GM21367 (cell line): ENCODE measurements at regions not wholly inside any gene's neighbourhood (a gene's known extent, or its start where the extent isn't known, plus 50 kb on each side); places are given as distances from the start of the nearest gene placed in this dataset.
A peak's percentile ranks its signal among the peaks of the same experiment; 100 is the strongest.

Source experiments
- ATAC-seq: cut with Tn5 transposase; IDR thresholded peaks from one replicate; pipeline ENCODE4 v1.9.1; 2021; ENCODE audit not compliant: unreplicated experiment

DNA sequence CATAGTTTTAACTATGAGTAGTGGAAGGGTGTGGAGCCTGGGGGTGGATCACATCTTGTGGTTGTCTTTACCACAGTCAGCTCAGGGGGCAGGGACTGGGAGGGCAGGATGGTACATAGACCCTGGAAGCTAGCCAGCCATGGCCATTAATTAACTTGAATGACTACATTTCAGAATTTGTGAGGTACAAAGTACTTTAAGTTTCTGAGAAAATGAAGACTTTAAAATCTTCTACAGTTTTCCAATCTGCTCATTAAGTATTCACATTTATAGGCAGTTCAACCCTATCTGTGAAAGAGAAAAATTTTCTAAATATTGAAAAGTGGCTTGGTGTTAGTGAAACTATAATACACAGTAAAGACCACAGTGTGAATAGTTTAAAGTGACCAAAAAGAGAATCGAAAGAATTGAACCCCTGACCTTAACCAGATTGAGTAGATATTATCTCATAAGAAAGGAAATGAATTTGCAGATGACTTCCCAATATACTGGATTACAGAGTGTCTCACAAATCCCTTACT, 234.2 kb upstream of the MEF2C start:
- peak; percentile 86 for ATAC-seq

DNA sequence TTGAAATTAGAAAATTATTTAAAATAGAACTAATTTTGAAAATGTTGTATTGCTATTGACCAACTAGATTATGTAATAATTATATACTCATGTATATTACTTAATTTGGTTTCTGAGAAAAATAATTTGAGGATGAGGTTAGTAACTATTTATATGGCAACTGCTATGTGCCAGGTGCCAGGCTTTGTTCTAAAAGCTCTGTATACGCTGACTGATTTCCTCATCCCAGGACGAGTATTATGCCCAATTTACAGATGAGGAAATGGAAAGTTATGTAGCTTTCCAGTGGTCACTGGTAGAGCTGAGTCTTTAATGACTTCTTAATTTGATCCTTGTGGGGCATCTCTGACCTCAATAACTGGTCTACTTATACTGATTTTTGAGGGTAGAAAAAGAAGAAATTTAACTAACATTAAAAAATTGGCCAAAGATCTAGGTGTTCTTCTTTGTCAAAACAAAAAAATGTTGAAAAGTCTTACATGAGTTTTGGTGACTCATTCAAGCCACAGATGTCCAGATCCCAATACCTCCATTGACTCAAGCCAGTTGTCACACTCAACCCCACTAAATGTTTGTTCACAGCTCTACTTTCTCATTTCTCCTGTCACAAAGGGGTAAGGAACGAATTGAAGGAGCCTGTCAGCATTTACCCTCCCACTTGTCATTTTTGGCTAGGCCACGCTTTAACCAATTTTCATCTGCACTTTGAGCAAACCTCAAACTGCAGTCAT, 228.1 kb upstream of the MEF2C start:
- no peak for ATAC-seq

DNA sequence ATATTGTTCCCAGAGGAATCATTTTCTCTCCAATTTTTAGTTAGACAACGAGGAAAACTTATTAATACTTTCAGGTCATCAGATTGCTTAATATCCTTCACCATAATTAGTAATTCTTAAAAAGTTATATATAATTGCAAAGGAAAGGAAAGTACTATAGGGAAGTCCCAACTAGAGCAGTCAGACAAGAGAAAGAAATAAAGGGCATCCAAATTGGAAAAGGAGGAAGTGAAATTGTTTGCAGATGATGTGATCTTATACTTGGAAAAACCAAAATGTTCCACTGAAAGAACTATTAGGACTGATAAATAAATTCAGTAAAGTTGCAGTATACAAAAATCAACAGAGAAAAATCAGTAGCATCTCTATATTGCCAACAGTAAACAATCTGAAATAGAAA, 223.5 kb upstream of the MEF2C start:
- ATAC-seq: no peak

DNA sequence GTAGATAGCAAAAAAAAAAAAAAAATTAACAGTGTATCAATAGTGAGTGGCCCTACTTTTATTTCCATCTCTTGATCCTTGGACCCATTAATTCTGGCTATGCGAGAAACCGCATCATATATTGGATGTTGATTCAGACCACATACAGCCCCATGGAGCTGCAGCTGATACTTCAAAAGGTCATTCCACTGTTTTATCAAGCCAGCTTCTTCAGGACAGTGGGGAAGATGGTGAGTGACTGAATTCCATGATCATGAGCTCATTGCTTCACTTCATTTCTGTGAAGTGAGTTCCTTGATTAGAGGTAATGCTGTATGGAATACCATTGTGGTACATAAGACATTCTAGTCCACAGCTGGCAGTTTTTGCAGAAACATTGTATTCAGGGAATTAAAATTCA, 222.9 kb upstream of the MEF2C start:
- no peak for ATAC-seq

DNA sequence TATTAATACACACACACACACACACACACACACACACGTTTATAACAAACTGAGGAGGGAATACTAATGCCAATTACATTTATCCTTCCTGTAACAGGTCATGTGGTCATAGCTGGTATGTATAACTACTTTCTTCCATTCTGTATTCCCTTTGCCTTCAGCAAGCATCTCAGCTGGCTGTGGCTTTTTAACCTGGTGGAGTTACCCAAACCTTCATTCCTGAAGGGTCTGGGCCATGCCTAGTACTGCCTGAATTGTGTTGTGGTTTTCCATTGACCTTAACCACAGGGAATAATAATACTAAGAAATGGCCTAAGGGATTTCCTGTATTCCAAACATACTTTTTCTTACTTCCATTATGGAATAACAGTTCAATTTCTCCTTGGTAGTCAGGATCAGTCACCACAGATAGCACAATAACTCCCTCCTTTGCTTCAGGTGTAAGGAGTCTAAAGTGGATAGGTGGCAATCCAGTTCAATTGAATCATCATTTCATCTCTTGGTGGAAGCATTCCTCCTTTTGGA, 222.2 kb upstream of the MEF2C start:
- no peak for ATAC-seq

DNA sequence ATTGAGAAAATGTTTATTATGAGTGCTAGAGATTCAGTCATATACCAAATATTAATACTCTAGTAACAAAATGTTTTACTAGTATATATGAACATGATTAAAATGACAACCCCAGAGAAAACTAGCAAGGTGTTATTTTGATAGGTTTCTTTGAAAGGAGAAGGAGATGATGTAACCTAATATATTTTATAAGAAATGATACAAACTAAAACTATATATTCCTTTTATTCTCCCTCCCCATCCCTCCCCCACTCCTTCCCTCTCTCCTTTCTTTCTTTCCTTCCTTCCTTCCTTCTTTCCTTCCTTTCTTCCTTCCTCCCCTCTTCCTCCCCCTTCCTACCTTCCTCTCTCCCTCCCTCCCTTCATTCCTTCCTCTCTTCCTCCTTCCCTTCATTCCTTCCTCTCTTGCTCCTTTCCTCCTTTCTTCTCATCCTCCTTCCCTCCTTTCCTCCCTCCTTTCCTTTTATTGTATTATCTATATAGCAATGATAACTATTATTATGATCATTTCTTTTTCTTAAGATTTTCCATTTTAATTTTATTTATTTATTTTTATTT, 215.3 kb upstream of the MEF2C start:
- ATAC-seq: no peak

DNA sequence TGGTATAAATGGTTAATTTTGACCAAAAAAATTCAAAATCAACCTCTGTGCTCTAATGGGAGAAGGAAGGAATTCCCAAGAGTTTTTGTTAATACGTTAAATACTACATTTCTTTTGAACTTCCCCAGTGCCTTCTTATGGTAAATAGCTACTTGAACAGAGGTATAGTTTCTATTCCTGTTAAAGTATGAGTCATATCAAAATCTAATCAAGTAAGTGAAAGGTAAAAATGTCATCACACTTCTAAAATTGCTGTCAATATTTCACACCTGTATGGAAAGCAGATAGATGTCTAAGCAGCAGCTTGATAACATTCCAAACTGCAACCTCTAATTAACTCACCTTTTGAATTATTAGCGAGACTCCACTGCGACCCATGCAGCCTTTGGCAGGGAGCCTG, 214.1 kb upstream of the MEF2C start:
- no peak for ATAC-seq

DNA sequence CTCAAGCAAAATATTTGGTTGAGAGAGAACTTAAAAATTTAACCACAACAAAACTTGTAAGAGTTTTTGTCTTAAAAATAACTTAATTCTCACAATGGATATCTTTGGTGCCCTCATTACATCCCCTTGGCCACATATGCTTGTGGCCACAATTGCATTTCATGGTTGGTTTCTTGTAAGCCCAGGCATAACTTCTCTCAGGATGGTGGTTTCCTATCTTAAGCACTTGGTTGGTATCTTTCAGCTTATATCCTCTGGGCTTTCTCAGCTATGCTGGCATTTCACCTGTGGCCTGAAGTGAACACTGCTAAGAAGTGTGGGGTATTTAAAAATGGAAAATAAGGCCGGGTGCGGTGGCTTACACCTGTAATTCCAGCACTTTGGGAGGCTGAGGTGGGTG, 212.4 kb upstream of the MEF2C start:
- ATAC-seq: no peak

DNA sequence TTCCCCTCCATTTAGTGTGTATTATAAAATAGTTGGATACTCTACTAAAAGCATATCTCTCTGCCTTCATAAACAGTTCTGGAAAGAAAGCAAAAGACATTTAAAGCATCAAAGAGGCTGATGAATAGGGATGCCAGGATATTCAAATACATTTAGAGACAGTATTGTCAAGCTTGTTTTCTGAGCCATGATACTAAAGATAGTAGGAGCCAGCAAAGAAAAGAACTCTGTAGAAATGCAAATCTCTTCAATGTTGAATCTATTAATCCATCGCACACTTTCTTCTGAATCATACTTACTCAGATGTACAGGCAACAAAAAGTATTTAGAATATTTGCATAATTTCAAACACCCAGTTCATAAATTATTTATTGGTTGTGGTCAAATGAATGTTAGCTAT, 207.1 kb upstream of the MEF2C start:
- no peak for ATAC-seq

DNA sequence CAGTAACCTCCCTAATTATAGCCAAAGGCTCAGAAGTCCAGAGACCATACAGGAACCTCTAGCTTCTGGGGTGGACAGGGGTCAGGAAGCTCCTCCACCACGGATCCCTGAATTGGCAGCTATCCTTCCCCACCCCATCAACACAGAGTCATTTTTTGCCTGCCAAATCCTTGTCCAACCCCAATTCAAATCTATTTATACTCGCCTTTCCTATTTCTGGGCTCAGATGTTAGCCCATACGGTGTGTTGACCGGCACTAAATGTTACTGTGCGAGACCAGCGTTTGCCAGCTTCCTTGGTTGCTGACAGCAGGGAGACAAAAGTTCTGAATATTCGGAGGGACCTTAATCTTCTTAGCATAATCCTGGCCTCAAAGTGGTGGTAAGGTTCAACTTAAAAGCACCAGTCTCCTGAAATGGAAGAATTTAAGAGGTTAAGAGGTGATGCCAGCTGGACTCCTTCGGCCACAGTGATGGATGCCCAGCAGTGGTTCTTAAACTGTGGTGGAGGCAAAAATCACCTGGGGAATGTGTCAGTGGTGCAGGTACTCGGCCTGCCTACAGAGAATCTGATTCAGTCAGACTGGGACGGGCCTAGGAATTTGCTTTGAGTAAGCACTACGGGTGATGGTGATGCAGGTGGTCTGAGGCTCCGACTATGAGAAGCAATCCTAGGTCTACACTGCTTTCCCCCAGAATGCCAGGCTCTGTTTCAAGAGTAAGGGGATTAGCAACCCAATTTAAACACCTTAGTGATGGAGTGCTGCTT, 204.8 kb upstream of the MEF2C start:
- no peak for ATAC-seq

DNA sequence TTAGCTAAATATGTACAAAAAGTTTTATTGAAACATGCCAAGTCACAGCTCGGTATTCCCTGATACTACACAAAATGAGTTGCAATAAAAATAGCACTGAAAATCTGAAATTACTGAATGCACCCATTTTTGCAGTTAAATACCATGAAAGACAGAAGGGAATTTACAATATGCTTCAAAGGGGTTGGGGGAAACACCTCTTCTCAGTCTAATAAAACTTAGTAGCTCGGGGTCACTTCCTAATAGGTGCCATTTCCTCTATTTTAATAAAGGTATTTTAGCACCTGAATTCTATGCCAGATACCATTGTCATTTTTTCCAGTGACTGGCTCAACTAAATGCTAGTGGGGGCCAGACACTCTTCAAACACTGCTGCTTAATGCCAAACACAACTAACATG, 204.1 kb upstream of the MEF2C start:
- ATAC-seq: no peak

DNA sequence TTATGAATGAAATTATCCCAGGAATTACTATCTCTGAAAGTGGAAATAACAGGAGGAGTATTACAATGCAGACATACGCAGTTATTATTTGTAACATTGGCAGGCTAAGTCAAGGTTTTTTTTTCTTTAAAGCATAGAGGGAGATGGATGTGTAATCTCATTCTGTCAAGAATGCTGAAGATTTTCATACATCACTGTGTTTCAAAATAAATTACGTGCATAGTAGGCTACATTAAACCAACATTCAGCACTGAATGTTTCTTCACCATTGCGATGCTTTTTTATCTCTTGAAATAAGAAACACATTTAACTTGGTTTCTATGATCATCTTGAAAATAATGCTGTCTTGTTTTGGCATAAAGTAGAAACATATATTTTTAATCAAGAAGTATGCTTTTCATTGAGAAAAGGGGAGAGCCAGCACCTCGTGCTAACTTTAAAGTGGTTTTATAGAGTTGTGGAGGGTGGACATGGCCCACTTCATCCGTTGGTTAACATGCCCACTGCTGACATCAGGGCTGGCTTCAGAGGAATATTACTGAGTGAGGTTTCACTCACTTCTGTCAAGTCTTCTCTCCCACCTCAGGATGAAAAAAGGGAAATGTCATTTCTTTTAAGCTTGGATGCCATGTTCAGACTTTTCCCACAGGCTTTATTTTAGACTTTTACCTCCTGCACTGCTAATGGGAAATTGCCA, 203.6 kb upstream of the MEF2C start:
- no peak for ATAC-seq

DNA sequence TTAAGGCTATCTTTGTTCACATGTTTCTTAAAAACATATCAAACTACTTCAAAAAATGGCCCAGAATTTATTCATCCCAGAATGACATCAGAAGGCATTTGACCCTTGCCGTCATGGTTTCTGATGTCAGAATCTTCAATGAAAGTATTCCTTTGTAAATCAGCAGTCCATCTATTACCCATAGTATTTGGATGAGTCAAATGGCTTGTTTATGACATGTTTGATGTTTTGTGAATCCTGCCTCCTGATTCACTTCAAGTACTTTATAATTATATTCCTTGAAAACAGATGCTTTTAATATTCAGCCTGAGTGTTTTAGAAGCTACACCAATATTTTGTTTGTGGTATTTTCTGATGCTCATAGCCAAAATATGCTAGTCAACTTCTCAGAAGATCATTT, 200.8 kb upstream of the MEF2C start:
- no peak for ATAC-seq

DNA sequence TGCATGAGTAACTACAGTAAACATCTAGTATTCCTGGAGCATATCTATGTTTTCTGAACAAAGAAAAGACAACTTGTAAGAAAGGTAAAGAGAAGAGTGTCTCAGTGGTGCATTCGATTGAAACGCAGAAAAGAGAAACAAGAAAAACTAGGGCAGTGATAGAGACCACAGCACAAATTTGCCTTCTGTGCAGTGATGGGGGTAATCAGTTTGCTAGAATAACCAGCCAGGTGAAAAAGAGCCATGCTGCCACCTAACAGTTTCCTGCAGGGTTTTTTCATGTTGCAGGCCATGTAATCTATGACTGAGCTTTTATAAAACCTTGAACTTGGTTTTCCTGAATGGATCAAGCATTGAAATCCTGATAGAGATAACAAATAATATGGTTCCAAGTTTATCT, 198.4 kb upstream of the MEF2C start:
- ATAC-seq: peak; percentile 75

DNA sequence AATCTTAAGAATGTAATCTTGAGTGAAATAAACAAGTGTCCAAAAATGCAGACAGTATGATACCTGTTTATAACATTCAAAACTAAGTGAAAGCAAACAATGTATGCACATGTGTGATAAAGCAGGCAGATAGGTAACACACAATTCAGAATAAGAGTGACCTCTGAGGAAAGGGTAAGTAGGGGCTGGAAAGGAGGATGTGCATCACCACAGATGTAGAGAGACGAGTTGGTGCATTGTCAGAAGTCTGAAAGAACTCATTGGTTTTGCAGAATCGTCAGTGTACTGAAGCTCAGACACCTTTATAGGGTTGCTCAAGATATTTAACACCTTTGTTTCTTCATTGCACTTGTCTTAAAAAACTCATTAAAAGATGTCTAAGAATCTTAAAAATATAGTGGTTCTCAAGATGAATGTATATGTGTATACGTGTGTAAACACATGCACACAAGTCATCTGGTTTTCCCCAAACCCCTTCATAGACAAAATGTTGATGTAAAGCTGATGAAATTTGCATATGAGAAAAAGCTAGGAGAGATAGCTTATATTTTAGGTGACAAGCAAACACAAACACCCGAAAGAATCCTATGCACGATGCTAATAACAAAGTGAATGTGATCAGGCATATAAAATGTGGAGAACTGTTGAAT, 197.6 kb upstream of the MEF2C start:
- ATAC-seq: no peak

DNA sequence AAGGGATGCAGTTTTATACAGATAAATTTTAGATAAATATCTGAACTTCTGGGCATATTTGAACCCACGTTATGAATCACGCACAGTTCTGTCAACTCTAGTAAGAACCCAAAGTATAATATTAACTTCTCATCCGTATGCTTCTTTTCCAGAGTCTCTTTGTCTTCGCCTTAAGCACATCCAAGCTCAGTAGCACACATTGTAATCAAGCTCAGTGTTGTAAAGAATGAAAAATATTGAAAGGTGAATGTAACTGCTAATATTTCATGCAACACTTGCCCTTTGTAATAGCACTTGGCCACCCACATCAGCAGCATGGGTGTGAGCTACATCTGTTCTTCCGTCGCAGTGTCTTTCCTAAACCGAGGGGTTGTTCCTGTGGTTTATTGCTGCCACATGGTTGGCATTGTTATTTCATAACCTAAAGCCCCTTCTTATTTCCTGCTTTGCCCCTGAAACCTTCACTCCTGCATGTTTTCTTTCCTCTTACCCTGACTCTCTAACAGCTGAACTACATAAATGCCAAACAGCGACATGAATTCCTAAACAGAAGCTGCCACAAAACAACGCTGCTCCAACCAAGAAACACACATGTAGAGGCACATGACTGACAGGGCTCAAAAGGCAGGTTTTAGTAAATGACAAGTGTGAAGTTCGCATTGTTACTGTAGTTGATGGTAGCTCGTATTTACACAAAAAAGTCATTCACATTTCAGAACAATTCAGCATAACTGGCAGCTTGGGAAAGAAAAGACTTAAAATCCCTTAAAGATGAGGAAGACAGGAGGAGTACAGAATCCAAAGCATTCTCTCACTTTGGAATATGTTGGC, 190.1 kb upstream of the MEF2C start:
- no peak for ATAC-seq

DNA sequence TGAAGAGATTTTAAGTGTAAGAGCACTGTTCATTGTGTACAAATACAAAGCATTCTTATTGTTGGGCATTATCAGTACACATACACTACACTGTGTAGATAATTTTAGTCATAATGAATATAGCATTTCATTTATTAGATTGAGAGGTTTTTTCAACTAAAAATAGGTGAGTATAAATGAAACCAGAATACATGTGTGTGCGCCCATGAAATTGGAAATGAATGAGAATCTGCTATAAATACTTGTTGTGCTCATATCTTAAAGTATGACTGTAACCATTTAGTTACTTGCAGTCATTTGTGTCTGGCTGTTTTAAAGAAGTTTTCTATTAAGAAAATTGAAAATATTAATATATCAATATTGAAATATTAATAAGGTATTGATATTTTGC, 189.0 kb upstream of the MEF2C start:
- peak; percentile 51 for ATAC-seq

DNA sequence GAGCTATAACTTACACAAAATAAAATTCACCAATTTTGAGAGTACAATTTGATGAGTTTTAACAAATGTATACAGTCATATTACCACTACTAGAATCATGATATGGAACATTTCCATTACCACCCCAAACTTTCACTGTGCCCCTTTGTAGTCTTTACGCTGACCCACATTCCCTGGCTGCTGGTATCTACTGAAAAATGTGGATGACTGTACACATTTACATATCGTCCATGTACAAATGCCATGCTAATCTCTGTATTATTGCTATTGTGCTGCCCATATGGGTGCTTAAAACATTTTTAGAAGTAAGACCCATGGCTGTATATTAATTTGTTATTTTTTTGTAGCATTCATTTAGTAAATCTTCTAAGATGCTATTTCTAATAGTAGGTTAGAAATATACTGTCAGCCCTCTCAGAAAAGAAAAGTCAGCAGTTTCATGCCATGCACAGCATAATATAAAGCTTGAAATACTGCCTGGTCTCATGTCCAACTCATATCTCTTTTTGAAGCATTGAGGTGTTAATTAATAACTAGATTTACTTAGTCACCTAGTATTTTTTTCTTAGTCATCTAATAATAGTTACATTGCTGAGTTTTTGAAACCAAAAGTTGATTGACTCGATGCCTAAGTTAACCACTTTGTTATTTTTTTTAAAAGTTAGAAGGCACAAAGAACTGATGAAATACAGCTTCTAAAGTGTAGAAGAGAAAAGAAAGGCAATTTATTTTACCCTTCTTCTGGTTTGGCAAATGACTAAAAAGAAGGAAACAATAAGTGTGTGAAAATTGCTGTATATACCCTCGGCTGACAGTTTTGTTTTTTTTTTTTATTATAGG, 188.3 kb upstream of the MEF2C start:
- peak; percentile 54 for ATAC-seq

DNA sequence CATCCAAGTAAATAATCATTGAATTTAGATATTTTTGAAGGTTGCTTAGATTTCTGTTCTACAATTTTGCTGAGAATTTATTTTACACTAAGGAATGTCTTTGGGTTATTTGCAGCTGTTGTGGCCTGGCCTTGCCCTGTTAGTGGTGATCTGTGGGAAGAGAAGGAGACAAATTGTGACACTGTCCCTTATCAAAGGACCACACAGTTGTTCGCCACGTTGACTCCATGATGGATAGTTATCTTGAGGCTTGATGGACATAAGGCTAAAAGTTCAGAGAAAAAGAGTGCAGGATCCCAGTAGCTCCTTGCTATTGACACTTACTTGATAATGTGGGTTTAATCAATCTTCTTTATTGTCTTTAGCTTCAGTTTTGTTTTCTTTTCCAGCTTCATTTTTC, 186.6 kb upstream of the MEF2C start:
- no peak for ATAC-seq
